Nucleus accumbens (tissue), 56 donors: ENCODE measurements at regions not wholly inside any gene's neighbourhood (a gene's known extent, or its start where the extent isn't known, plus 50 kb on each side); places are given as distances from the start of the nearest gene placed in this dataset.

ENCODE experiments used
- DNase-seq, 56 donors: peaks; one replicate each; lab custom pipeline; 2025; lab: John Stamatoyannopoulos, UW

GRCh38 chr16:48487287-48487686 is 102.1 kb upstream of the SIAH1 start:
- DNase-seq = no peak

- no peak for DNase-seq
Measured at GRCh38 chr16:48481772-48482171, 96.6 kb upstream of the SIAH1 start.

GRCh38 chr16:48481211-48481610 is 96.0 kb upstream of the SIAH1 start:
- no peak for DNase-seq

- DNase-seq = no peak
Measured at GRCh38 chr16:48479955-48480354, 94.7 kb upstream of the SIAH1 start.

GRCh38 chr16:48479329-48479728 is 94.1 kb upstream of the SIAH1 start:
- DNase-seq = no peak

GRCh38 chr16:48478393-48478792 is 93.2 kb upstream of the SIAH1 start:
- DNase-seq = no peak

- DNase-seq = no peak
Measured at GRCh38 chr16:48471435-48471834, 86.2 kb upstream of the SIAH1 start.

GRCh38 chr16:48462106-48462740 is 77.0 kb upstream of the SIAH1 start:
- DNase-seq = no peak

- no peak for DNase-seq
Measured at GRCh38 chr16:48459167-48459566, 74.0 kb upstream of the SIAH1 start.

GRCh38 chr16:48454051-48454450 is 68.8 kb upstream of the SIAH1 start:
- no peak for DNase-seq

- no peak for DNase-seq
Measured at GRCh38 chr16:48452991-48453760, 68.0 kb upstream of the SIAH1 start.

- no peak for DNase-seq
Measured at GRCh38 chr16:48451323-48451722, 66.1 kb upstream of the SIAH1 start.

GRCh38 chr16:48450367-48450766 is 65.2 kb upstream of the SIAH1 start:
- no peak for DNase-seq

- no peak for DNase-seq
Measured at GRCh38 chr16:48448841-48449481, 63.7 kb upstream of the SIAH1 start.

- DNase-seq = no peak
Measured at GRCh38 chr16:48447940-48448536, 62.8 kb upstream of the SIAH1 start.

GRCh38 chr16:48447428-48447827 is 62.2 kb upstream of the SIAH1 start:
- DNase-seq = no peak

GRCh38 chr16:48446534-48446920 is 61.3 kb upstream of the SIAH1 start:
- no peak for DNase-seq

GRCh38 chr16:48445782-48446533 is 60.7 kb upstream of the SIAH1 start:
- no peak for DNase-seq

GRCh38 chr16:48444574-48444973 is 59.4 kb upstream of the SIAH1 start:
- DNase-seq = no peak

- DNase-seq = no peak
Measured at GRCh38 chr16:48442379-48442778, 57.2 kb upstream of the SIAH1 start.

GRCh38 chr16:48441863-48442279 is 56.7 kb upstream of the SIAH1 start:
- no peak for DNase-seq
